Stimulated activated naive CD8-positive, alpha-beta T cell treated with anti-CD3 and anti-CD28 coated beads, Interleukin-15, Interleukin-2, amounts not matched to agents 100 U/mL and 50 U/mL, for 24 hours (primary cell): ENCODE measurements at regions not wholly inside any gene's neighbourhood (a gene's known extent, or its start where the extent isn't known, plus 50 kb on each side); places are given as distances from the start of the nearest gene placed in this dataset.
"Not testable (repeated sequence)": the region's sequence is repeated elsewhere in the genome, so short reads cannot be mapped to it uniquely, and the experiment has no call there.

Experiments
- ATAC-seq: fragments of 150-1000 bp; cut with Tn5 transposase; one replicate; pipeline ENCODE4 v1.10.0; 2021
- DNase-seq: peaks from one replicate; pipeline ENCODE4 v3.0.0; 2021

DNA sequence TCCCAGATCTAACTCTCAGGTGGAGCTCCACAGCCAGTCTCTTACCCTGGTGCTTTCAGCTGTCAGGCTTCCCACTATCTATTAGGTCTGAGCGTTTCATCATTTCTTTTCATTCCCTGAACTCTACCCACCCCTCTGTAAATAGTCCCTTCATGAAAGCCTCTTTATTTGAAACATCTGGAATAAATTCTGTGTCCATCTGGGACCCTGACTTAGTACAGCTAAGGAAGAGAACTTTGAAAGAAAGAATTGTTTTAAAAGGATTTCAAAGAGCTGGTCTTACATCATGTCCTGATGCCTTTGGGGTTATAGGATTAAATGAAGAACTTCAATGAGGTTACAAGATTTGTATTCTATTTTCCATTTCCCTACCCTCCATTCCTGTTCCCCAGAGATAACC lies 388.5 kb upstream of the CA10 start:
- no peak for DNase-seq
- no peak for ATAC-seq

DNA sequence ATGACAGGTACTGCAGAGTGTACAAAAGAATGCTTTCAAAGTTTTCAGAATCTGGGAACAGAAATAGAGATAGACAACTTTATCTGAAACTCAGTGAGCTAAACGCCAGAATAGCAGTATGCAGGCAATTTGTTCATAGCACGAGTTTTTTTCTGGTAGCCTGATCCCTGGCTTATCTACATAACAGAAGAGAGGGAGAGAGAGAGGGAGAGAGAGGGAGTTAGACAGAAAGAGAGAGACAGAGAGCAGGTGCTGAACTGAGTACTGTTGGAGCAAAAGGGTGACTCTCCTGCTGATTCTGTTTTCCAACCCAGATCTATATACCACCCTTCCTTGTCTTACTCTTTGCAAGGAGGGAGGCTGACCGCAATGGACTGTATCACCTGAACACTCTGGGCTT lies 388.0 kb upstream of the CA10 start:
- ATAC-seq: no peak
- no peak for DNase-seq

DNA sequence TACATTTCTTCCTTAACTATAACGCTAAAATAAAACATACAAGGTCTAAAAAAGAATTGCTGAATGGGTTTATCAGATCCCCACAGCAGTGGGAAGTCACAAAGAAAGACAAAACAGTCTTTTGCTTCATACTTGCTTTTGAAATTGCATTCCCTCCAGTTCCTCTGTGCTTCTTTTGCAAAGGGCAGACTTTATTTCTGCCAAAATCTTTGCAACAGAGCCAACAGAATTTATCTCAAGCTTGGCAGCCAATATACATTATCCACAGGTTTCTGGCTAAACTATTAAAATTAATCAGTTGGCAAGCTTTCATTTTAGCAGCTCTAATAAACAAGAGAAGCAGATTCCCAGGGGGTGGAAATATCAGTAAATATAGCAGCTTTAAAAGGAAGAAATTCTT lies 378.9 kb upstream of the CA10 start:
- DNase-seq (no peak), ATAC-seq (no peak)

DNA sequence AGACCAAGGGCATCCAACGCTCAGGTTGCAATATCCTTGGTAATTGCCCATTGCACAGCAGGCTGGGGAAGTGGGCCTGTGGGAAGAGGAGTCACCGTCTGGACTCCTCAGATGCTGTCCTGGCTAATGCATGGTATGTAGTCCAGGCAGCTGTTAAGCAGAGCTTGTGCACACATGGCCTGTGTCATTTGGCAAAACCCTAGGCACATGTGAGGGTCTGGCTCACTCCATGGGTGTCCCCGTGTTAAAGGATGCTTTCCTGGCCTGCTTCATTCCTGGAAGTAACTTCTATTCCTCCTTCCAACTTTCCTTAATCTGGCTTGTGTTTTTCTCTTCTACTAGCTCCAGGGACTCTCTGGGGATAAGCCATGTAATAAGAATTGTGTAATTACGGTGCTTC lies 378.0 kb upstream of the CA10 start:
- DNase-seq: no peak
- no peak for ATAC-seq

DNA sequence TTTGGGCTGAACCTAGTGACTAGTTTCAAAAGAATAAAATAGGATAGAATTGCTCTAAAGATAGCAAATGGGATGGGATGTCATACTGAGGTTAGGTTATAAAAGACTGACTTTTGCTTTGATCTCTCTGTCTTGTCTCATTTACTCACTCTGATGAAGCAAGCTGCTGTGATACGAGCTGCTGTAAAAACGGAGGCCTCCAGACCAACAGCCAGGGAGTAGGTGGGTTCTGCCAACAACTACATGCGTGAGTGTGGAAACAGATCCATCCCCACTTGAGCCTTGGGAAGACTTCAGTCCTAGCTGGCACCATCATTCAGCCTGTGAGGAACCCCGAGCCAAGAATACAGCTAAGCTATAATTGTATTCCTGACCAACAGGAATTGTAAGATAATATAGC lies 373.9 kb upstream of the CA10 start:
- ATAC-seq (no peak), DNase-seq (no peak)

DNA sequence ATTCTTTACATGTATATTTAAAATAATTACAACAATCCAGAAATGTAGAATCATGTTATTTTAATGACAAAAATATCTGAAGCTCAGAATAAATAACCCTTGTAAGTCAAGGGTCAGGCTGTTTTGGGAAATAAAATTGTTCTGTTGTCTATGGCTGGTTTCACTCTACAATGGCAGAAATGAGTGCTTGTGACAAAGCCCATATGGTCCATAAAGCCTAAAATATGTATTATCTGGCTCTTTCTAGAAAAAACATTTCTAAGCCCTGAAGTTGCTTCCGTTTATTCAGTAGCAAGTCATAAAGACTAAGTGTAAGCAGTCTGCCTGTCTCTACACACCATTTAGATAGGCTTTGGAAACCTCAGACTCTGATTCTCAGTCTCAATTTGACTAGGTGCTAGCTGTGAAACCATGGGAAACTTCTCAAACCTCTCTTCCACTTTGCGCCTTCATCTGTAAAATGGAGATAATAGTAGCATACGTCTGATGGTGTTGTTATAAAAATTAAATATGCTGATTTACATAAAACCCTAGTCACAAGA lies 365.7 kb upstream of the CA10 start:
- no peak for DNase-seq
- ATAC-seq: no peak

DNA sequence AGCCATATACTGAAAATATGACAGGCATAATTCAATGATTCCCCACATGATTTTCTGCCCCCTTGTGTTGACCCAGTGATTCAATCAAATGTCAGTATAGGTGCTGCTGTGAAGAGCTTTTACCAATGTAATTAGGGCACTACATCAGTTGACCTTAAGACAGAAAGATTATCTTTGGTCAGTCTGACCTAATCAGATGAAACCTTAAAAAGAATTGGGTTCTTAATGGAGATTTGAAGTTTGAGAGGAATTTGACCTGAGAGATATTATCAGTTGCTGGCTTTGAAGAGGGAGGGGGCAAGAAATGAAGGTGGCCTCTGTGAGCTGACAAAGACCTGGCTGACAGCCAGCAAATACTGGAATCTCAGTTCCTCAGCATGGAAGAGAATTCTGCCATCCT lies 358.7 kb upstream of the CA10 start:
- no peak for DNase-seq
- ATAC-seq: no peak

DNA sequence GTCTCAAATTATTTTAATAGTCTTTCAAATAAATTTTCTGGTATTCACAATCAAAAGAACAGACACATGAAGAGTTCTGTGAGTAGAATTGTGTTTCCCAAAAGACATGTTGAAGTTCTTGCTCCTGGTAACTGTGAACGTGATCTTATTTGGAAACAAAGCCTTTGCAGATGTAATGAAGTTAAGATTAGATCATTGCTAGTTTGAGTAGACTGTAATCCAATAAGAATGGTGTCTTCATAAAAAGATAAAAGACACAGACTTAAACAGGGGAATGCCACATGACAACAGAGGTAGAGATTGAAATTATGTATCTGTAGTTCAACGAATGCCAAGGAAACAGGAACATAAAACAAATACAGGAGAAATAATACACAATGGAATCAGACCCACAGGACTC lies 357.4 kb upstream of the CA10 start:
- DNase-seq (no peak), ATAC-seq (no peak)

DNA sequence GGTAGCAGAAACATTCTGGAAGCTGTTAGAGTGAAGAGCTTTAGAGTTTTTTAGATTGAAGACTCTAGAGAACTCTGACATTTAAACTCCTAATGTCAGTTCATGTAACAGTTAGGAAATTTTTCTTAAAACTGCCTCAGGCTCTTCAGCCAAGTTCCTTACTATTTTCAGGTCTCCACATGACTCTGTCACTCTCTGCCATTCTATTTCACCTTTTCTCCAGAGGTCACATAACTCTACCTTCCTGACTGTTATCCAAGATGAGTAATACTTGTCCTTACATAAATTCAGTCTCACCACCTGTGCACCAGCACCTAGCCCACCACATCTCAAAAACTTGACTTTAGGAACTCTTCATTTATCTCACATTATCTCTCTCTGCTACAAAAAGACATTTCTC lies 347.1 kb upstream of the CA10 start:
- ATAC-seq: no peak
- no peak for DNase-seq

DNA sequence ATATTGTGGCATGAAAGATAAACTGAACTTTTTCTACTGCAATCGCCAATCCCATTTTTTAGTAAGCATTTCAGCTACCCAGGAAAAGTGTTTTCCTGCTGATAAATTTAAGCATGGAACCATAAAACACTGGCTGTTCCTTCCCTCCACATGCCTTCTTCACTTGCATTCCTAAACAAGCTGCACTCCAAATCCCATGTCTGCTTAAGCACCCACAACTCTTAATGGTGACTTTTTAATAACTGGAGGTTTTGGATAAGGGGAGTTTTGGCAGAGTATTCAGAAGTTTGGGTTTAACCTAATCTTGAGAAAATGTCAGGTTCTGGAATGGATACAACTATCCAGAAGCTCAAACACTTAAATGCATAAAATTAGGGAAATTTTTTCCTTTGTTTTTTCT lies 345.6 kb upstream of the CA10 start:
- DNase-seq: no peak
- no peak for ATAC-seq

DNA sequence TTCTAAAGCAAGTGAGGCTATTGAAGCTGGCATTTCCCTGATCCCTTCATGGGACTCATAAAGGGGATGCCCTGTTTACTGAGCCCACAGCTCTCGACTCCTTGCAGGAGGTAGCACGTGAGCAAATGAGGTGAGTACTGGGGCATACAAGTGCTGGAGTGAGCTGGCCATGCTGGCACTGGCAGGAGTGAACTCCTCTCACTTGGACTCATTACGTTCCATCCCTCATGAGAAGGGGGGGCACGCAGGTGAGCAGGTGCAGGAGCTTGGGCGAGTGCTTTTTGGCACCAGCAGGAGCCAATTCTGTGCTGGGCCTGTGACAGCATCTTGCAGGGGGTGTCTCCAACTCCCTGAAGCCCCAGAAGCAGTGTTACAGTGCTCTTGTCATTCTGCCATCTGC lies 337.1 kb upstream of the CA10 start:
- ATAC-seq (no peak), DNase-seq (no peak)

DNA sequence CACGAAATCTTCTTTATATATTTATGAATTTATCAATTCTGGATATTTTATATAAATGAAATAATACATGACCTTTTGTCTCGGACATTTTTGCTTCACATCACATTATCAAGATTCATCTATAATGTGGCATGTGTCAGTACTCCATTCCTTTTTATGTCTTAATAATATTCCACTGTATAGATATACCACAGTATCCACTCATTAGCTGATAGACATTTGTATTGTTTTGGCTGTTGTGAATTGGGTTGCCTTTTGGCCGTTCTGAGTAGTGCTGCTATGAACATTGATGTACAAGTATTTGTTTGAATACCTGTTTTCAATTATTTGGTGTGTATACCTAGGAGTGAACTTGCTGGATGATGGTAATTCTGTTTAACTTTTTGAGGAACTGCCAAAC lies 323.8 kb upstream of the CA10 start:
- ATAC-seq (no peak), DNase-seq (no peak)

DNA sequence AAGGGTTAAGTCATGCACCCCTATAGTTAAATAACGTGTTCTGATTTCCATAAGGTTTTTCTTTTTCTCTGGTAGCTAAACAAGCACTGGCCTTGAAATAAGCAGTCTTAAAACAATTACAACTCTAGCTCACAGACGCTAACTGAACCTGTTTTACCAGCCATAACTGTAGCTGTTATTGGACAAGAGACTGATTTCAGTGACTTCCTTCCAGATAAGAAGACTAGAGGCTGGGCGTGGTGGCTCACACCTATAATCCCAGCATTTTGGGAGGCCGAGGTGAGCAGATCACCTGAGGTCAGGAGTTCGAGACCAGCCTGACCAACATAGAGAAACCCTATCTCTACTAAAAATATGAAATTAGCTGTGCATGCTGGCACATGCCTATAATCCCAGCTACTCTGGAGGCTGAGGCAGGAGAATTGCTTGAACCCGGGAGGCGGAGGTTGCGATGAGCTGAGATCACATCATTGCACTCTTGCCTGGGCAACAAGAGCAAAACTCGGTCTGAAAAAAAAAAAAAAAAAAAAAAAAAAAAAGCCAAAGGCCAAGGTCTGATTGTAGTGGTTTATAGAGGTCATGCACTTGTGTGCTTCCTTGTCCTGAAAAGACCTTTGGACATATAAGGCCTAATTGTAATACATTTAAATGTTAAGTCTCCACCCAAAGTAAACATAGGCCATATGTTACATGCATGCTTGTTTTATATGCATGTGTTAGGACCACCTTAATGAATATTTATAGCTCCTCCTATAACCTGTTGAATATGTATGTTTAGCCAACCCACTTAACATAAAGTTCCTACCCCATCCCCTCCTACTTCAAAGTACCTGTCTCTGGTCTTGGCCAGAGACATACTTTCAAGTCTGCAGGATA lies 319.5 kb upstream of the CA10 start:
- DNase-seq (no peak), ATAC-seq (no peak)

DNA sequence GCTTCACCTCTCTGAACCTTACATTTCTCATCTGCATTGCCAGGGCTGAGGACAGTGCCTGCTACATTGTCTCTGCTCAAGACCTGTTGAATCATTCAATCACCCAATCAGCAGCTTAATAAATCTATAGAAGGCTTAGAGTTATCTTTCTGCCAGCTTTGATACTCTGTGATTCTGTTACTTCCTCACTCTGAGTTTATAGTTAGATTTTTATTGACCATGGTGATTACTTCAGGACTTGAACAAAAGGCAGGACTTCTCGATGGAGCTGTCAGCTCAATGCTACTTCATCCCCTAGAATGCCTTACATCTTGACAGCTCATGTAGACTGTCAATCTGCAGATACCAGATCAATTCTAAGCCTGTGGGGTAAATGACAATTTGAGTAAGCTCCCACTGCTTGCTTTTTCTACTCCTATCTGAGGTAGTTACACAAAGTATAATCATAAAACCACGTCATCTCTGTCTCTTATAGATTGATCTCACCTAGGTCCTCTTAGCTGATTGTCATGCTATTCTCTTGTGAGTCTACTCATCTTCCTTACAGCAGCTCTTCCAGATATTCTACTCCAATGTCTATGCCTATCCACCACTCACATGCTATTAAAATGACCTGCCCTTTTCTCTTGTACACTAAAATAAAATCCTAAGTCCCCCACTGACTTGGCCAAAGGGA lies 318.3 kb upstream of the CA10 start:
- DNase-seq (no peak), ATAC-seq (no peak)

DNA sequence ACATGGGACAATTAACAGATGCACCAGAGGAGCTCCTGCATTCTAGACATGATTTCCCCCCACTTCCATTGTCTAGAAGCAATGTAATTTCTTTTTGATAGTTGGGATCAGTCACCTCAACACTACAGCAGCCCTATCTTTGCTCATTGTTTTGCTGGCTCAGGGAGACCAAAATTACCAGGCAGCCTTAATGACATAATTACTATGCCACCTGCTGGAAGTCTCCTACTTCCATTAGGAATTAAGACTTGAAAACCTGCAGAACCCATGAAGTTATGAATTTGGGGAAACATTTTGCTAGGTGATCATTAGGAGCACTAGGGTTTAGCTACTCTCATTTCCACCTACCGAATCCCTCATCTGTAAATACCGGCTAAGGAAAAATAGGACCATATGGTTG lies 312.0 kb upstream of the CA10 start:
- ATAC-seq (no peak), DNase-seq (no peak)

DNA sequence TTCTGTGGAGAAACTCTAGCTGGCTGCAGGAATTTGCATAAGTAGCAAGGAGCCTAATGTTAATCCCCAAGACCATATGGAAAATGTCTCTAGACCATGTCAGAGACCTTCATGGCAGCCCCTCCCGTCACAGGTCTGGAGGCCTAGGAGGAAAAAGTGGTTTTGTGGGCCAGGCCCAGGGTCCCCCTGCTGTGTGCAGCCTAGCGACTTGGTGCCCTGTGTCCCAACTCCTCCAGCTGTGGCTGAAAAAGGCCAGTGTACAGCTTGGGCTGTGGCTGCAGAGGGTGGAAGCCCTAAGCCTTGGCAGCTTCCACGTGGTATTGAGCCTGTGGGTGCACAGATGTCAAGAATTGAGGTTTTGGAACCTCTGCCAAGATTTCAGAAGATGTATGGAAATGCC lies 306.9 kb upstream of the CA10 start:
- ATAC-seq (no peak), DNase-seq (no peak)

DNA sequence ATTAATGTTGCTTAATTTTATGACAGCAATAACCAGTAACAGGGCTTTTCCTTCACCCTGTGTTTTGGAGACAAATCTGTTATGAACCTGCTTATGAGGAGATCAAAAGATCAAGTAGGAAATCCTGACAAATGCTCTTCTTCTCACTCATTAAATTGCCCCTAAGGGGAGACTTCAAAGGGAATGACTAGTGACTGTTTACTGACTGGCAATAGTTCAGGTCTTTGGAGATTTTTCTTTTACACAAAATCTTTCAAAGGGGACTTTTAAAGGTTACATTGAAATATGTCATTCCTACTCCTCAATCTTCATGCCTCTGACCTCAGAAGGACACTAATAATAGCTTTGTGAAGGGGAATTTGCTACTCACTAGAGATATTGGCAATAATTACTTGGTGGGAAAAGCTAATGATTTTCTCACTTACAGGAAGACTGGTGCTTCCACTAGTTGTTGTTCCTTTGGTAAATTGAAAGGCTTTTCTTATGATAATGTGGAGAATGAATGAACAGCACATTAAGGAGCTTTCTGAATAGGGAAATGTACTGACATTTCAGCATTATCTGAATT lies 292.9 kb upstream of the CA10 start:
- DNase-seq: no peak
- no peak for ATAC-seq

DNA sequence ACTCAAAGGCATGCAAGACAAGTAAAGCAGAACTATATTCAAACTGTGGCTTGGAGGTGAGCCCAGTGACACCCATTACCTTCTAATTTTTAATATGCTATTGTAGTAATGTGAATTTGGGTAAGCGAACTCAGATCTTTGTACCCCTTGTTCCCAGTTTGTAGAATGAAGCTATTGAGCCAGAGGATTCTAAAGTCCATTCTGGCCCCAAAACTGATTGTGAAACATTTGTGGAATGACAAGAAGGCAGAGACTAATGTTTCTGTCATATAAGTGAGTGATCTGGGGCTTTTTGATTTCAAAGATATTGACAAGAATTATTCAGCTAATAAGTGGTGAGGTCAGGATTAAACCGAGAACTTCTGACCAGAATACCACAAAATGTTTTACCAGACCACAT lies 283.8 kb upstream of the CA10 start:
- no peak for DNase-seq
- ATAC-seq: no peak

DNA sequence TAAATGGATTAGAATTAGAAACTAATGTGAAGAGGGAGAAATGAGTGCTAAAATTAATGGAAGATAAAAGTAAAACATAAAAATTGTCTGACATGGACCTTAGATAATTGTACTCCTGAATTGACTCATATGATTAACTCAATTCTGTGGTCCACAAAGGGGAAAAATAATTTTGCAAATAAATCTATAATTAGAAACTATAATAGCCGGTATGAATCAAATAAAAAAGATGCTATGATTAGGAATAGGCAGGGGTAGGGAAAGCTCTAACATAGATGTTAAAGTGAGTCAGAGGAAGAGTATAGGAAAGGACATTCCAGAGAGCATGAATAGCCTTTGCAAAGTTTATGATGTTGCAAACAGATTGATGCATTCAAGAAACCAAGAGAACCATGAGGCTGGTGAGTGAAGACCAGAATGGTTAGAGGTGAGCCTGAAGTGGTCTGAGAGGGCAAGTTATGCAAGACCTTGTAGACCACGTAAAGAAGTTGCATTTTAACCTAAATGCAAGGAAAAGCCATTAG lies 262.1 kb upstream of the CA10 start:
- DNase-seq (no peak), ATAC-seq (no peak)

DNA sequence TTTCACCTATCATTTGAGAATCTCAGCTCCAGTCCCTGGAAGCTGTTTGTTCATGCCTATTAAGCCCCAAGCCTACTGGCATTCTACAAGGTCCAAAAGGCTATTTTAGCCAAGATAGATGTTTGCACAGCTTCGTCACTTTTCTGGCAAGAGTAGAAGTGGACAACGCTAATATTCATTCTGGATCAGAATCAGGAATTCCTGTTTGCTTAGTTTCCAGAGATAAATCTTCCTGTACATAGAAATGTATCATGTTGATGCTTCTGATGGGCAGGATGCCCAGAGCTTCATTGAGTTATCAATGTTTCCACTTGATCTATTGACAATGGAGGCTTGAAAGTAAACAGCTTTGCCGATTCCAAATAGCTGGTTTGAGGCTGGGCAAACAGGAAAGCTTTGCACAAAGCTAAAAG lies 260.7 kb upstream of the CA10 start:
- no peak for DNase-seq
- no peak for ATAC-seq

DNA sequence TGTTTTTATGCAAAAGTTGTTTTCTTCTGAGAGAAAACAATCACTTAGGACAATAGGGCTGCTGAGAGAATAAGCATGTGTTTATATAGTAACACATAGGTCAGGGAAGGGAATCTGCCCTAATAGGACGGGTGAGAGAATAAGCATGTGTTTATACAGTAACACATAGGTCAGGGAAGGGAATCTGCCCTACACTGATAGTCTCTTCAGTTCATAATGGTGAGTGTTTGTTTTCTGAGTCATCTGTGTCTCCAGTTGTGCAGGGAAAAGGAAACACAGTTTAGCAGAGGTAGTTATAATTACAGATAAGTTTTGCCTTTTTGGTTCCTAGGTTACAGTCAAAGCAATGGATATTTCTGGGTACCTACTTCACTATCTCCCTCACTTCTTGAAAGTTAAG lies 252.3 kb upstream of the CA10 start:
- ATAC-seq (no peak), DNase-seq (no peak)

DNA sequence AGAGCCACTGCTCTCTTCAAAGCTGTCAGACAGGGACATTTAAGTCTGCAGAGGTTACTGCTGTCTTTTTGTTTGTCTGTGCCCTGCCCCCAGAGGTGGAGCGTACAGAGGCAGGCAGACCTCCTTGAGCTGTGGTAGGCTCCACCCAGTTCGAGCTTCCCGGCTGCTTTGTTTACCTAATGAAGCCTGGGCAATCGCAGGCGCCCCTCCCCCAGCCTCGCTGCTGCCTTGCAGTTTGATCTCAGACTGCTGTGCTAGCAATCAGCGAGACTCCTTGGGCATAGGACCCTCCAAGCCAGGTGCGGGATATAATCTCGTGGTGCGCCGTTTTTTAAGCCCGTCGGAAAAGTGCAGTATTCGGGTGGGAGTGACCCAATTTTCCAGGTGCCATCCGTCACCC lies 250.7 kb upstream of the CA10 start:
- ATAC-seq, DNase-seq: not testable (repeated sequence)

DNA sequence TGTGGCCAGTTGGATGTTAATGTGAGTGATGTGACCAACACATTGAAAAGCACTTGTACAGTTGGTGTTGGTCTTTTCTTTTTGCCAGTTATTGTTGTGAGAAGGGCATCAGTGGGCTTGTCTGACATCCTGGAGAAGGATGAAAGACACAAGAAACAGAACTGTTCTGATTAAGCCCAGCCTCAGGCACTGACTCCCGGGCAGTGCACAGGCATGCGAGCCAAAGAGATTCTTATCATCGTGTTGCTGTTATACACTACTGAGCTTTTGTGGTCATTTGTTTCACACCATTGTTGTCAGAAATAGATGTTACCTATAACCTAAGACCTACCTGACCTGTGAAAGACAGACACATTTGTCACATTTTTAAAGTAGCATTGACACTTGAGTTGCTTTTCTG lies 236.8 kb upstream of the CA10 start:
- no peak for DNase-seq
- no peak for ATAC-seq
